ENCODE measurements at regions not wholly inside any gene's neighbourhood (a gene's known extent, or its start where the extent isn't known, plus 50 kb on each side); places are given as distances from the start of the nearest gene placed in this dataset.

- CTCF ChIA-PET, result no interaction called here
- POLR2A ChIA-PET, result no interaction called here
- no peak for DNase-seq (ENCODE audit: extremely low spot score)
- no peak for TF ChIP-seq CTCF (IDR thresholded peaks at IDR 0.05; ENCODE audit: control extremely low read depth, extremely low read depth, low read depth, missing control alignments)
These were observed 451.5 kb downstream of the TOX3 start for GRCh38 chr16:52095471-52095870.

- no peak for DNase-seq (ENCODE audit: extremely low spot score)
- no peak for TF ChIP-seq CTCF (IDR thresholded peaks at IDR 0.05; ENCODE audit: control extremely low read depth, extremely low read depth, low read depth, missing control alignments)
- POLR2A ChIA-PET, result no interaction called here
- CTCF ChIA-PET, result interaction anchor here (1.2 kb wide), 1 partner anchor 9 kb away, joined by 3 read pairs; no protein-coding TSS in a partner anchor
These were observed 454.8 kb downstream of the TOX3 start for GRCh38 chr16:52092126-52092525.

- no peak for TF ChIP-seq CTCF (IDR thresholded peaks at IDR 0.05; ENCODE audit: control extremely low read depth, extremely low read depth, low read depth, missing control alignments)
- POLR2A ChIA-PET, result no interaction called here
- DNase-seq (ENCODE audit: extremely low spot score), result no peak
- CTCF ChIA-PET, result interaction anchor here (1.1 to 1.3 kb wide), 2 partner anchors 10 to 101 kb away, joined by 3 read pairs; no protein-coding TSS in a partner anchor
These were observed 456.9 kb downstream of the TOX3 start for GRCh38 chr16:52090080-52090479.

- DNase-seq (ENCODE audit: extremely low spot score), result no peak
- TF ChIP-seq CTCF (IDR thresholded peaks at IDR 0.05; ENCODE audit: control extremely low read depth, extremely low read depth, low read depth, missing control alignments), result no peak
- POLR2A ChIA-PET, result no interaction called here
- CTCF ChIA-PET, result interaction anchor here (1.1 to 1.3 kb wide), 3 partner anchors 10 to 102 kb away, joined by 3 read pairs; no protein-coding TSS in a partner anchor
These were observed 457.5 kb downstream of the TOX3 start for GRCh38 chr16:52089476-52089875.

GRCh38 chr16:52086901-52087300 is 460.0 kb downstream of the TOX3 start:
- POLR2A ChIA-PET, result no interaction called here
- CTCF ChIA-PET, result no interaction called here

GRCh38 chr16:52078716-52079655 is 468.0 kb downstream of the TOX3 start:
- DNase-seq (ENCODE audit: extremely low spot score), result no peak
- no peak for TF ChIP-seq CTCF (IDR thresholded peaks at IDR 0.05; ENCODE audit: control extremely low read depth, extremely low read depth, low read depth, missing control alignments)
- CTCF ChIA-PET, result no interaction called here
- POLR2A ChIA-PET, result no interaction called here

More at GRCh38 chr16:52086901-52087300, 460.0 kb downstream of the TOX3 start:
- no peak for TF ChIP-seq CTCF (IDR thresholded peaks at IDR 0.05; ENCODE audit: control extremely low read depth, extremely low read depth, low read depth, missing control alignments)
- no peak for DNase-seq (ENCODE audit: extremely low spot score)

Measured in GM10248 (cell line).